HepG2 (cell line): ENCODE measurements at regions not wholly inside any gene's neighbourhood (a gene's known extent, or its start where the extent isn't known, plus 50 kb on each side); places are given as distances from the start of the nearest gene placed in this dataset.

Experiments used
- ARID2 ChIP-seq: sonication (generic); formaldehyde crosslinking; IDR thresholded peaks from 2 replicates; pipeline ENCODE4 v1.8.1; 2022; ENCODE audit warnings: mild to moderate bottlenecking, missing genetic modification reagents, borderline replicate concordance
- CEBPG ChIP-seq: IDR thresholded peaks from 2 replicates; pipeline ENCODE4 v1.6.1; 2016
- EHMT2 ChIP-seq: fragments of 200-600 bp; sonication (generic); IDR thresholded peaks from 2 replicates; pipeline ENCODE4 v1.7.0; 2017; ENCODE audit warnings: antibody characterized with exemption, low read depth, low read length, borderline replicate concordance
- EP300 ChIP-seq, 3 experiments: sonication (generic) in 1 of 3; formaldehyde crosslinking in 1 of 3; IDR thresholded peaks; 2 replicates each; pipeline versions ENCODE4 v1.5.1 to v1.6.1; 2011 to 2020; ENCODE audit warnings: low read depth in 2 of 3, low read length in 2 of 3, borderline replicate concordance in 1 of 3, improper control_type of control experiment in 1 of 3, mild to moderate bottlenecking in 1 of 3, missing genetic modification reagents in 1 of 3, moderate library complexity in 1 of 3
- FOSL2 ChIP-seq: sonication (generic); formaldehyde crosslinking; IDR thresholded peaks from 2 replicates; pipeline ENCODE4 v1.4.0; 2020; ENCODE audit warnings: missing genetic modification reagents
- MED13 ChIP-seq: sonication (generic); formaldehyde crosslinking; IDR thresholded peaks from 2 replicates; pipeline ENCODE4 v1.5.0; 2020; ENCODE audit warnings: missing genetic modification reagents
- PAXIP1 ChIP-seq: sonication (generic); formaldehyde crosslinking; conservative IDR thresholded peaks from 2 replicates; pipeline ENCODE4 v1.4.0; 2020; ENCODE audit warnings: mild to moderate bottlenecking, missing genetic modification reagents, moderate library complexity
- RARA ChIP-seq: IDR thresholded peaks from 2 replicates; pipeline ENCODE4 v1.6.1; 2016; ENCODE audit warnings: missing genetic modification reagents, missing compliant biosample characterization
- RBM22 ChIP-seq: fragments of 200-400 bp; formaldehyde crosslinking; optimal IDR thresholded peaks from 2 replicates; pipeline ENCODE3; 2017; ENCODE audit warnings: mild to moderate bottlenecking, low read length, moderate library complexity
- RXRA ChIP-seq: sonication (generic); formaldehyde crosslinking; IDR thresholded peaks from 2 replicates; pipeline ENCODE4 v1.5.1; 2020; ENCODE audit warnings: missing genetic modification reagents
- RXRB ChIP-seq: IDR thresholded peaks from 2 replicates; pipeline ENCODE4 v1.6.1; 2016; ENCODE audit warnings: borderline replicate concordance, missing genetic modification reagents, missing compliant biosample characterization
- SOX13 ChIP-seq, 3 experiments: fragments of 450-650 bp in 1 of 3; sonication (generic) in 1 of 3; formaldehyde crosslinking in 1 of 3; IDR thresholded peaks in 2 of 3; conservative IDR thresholded peaks in 1 of 3; 2 replicates each; pipeline versions ENCODE4 v1.5.0 to v1.6.1; 2016 to 2020; ENCODE audit warnings: antibody characterized with exemption in 1 of 3, mild to moderate bottlenecking in 1 of 3, missing compliant biosample characterization in 1 of 3, missing genetic modification reagents in 1 of 3, moderate library complexity in 1 of 3
- SOX6 ChIP-seq, 2 experiments: fragments of 450-650 bp in 1 of 2; sonication (generic) in 1 of 2; formaldehyde crosslinking in 1 of 2; IDR thresholded peaks; 2 replicates each; pipeline versions ENCODE4 v1.4.0 to v1.6.1; 2017 to 2020; ENCODE audit warnings: antibody characterized with exemption in 1 of 2, mild to moderate bottlenecking in 1 of 2, missing genetic modification reagents in 1 of 2
- ZBTB49 ChIP-seq: sonication (generic); formaldehyde crosslinking; IDR thresholded peaks from 2 replicates; pipeline ENCODE4 v1.4.0; 2020; ENCODE audit warnings: missing genetic modification reagents, borderline replicate concordance
- ZNF609 ChIP-seq: sonication (generic); formaldehyde crosslinking; IDR thresholded peaks from 2 replicates; pipeline ENCODE4 v1.4.0; 2020; ENCODE audit warnings: mild to moderate bottlenecking, missing genetic modification reagents, borderline replicate concordance
- ZSCAN12 ChIP-seq: sonication (generic); formaldehyde crosslinking; IDR thresholded peaks from 2 replicates; pipeline ENCODE4 v1.9.0; 2021; ENCODE audit warnings: mild to moderate bottlenecking, missing genetic modification reagents
- TF ChIP-seq, protein P1 (sequence below), 2 experiments: fragments of 450-650 bp in 1 of 2; sonication (generic) in 1 of 2; formaldehyde crosslinking; IDR thresholded peaks; 2 replicates each; pipeline versions ENCODE4 v1.5.0 to v1.8.0; 2020 to 2022; ENCODE audit warnings: mild to moderate bottlenecking in 1 of 2, missing genetic modification reagents in 1 of 2

DNA sequence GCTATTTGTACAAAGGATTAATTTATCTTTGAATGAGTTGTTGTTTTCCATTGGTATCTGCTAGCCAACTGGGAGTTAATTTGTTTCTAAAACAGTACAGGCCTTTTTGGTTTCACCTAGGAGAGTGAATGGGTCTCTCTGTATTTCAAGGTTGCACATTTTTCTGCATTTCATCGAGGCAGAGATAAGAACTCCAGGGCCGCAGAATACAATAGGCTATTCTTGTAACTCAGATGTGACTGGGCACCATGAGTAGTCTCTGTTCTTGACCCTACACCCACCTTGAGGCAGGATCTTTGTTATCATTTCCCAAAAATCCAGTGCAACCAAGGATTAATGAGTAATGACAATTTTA lies 51.7 kb upstream of the OR9Q1 start (continued):
- TF ChIP-seq PAXIP1 (CRISPR knock-in tag) = peak; percentile 78
- TF ChIP-seq SOX6 (IDR thresholded peaks at IDR 0.05) = no peak
- peak; percentile 99 for TF ChIP-seq SOX6 (CRISPR knock-in tag; IDR thresholded peaks at IDR 0.05)
- no peak for TF ChIP-seq ZSCAN12 (CRISPR knock-in tag)
- TF ChIP-seq SOX13 (IDR thresholded peaks at IDR 0.05) = peak; percentile 83
- peak in 1 of 2 experiments; percentile 95; a peak in 2 of 4 replicates for TF ChIP-seq SOX13 (CRISPR knock-in tag; conservative IDR thresholded peaks at IDR 0.05 in 1 of 2, IDR thresholded peaks at IDR 0.05 in 1 of 2)
- peak; percentile 72 for TF ChIP-seq RARA (CRISPR knock-in tag)
- TF ChIP-seq RXRB (CRISPR knock-in tag) = peak; percentile 45; the same call in 1 of the 2 replicates
- TF ChIP-seq, protein P1, sequence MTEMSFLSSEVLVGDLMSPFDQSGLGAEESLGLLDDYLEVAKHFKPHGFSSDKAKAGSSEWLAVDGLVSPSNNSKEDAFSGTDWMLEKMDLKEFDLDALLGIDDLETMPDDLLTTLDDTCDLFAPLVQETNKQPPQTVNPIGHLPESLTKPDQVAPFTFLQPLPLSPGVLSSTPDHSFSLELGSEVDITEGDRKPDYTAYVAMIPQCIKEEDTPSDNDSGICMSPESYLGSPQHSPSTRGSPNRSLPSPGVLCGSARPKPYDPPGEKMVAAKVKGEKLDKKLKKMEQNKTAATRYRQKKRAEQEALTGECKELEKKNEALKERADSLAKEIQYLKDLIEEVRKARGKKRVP (CRISPR knock-in tag; IDR thresholded peaks at IDR 0.05) = peak in 1 of 2 experiments; percentile 66; a peak in 2 of 4 replicates
- TF ChIP-seq MED13 = peak; percentile 78
- peak; percentile 80 for TF ChIP-seq FOSL2 (CRISPR knock-in tag)
- peak; percentile 67; the same call in 1 of the 2 replicates for TF ChIP-seq EHMT2
- TF ChIP-seq RBM22 = no peak
- peak; percentile 55 to 93; a peak in 2 of 4 replicates for TF ChIP-seq EP300 (IDR thresholded peaks at IDR 0.05; ENCODE audit: low read depth in 2 of 2, low read length in 2 of 2)
- peak; percentile 83; the same call in 1 of the 2 replicates for TF ChIP-seq EP300 (CRISPR knock-in tag; IDR thresholded peaks at IDR 0.05; ENCODE audit: borderline replicate concordance)
- TF ChIP-seq RXRA (CRISPR knock-in tag) = peak; percentile 45; the same call in 1 of the 2 replicates
- TF ChIP-seq ZBTB49 (CRISPR knock-in tag) = no peak
- TF ChIP-seq ARID2 (CRISPR knock-in tag) = no peak
- peak; percentile 30; the same call in 1 of the 2 replicates for TF ChIP-seq CEBPG (CRISPR knock-in tag)
- peak; percentile 85 for TF ChIP-seq ZNF609
